ENCODE measurements at regions not wholly inside any gene's neighbourhood (a gene's known extent, or its start where the extent isn't known, plus 50 kb on each side); places are given as distances from the start of the nearest gene placed in this dataset.

DNA sequence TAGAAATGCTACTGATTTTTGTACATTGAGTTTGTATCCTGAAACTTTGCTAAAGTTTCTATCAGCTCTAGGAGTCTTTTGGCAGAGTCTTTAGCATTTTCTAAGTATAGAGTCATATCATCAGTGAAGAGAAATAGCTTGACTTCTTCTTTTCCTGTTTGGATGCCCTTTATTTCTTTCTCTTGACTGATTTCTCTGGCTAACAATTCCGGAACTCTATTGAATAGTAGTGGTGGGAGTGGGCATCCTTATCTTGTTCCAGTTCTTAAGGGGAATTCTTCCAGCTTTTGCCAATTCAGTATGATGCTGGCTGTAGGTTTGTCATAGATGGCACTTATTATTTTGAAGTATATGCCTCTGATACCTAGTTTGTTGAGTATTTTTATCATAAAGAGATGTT is 197.7 kb downstream of the AASDHPPT start:
- H2BK15ac ChIP-seq (ENCODE audit: low read depth, low read length): no peak overlapping the region
- H2AFZ ChIP-seq (ENCODE audit: low read length): no peak overlapping the region
- no peak overlapping the region for H3K14ac ChIP-seq (ENCODE audit: insufficient read depth, low read length)
- no peaks in the 10 kb centered on the region for H3K27me3 ChIP-seq (ENCODE audit: insufficient read depth, low read length)
- Mint-ChIP-seq H3K4me3 (no peak overlapping the region), H3K36me3 (ENCODE audit: insufficient read depth in 1 of 3, low read depth in 3 of 3) (no peaks in the 10 kb centered on the region; a peak in 1 of 7 replicates), H3K4me1 (peaks cover 20 to 24% of the 10 kb centered on the region in 2 experiments), H3K9me3 (peaks cover 0 to 4% of the 10 kb centered on the region in 2 experiments; a peak in 1 of 5 replicates), H3K27me3 (ENCODE audit: low read depth) (no peaks in the 10 kb centered on the region), H3K27ac (no peak overlapping the region)
- no peaks in the 10 kb centered on the region for H3K79me1 ChIP-seq (ENCODE audit: insufficient read depth, low read depth, low read length, poor library complexity, severe bottlenecking)
- no peak overlapping the region for H3K18ac ChIP-seq (ENCODE audit: insufficient read length, low read depth, low read length)
- no peak overlapping the region for H3K4me2 ChIP-seq (ENCODE audit: insufficient read depth, insufficient read length, low read length)
- H3K4me1 ChIP-seq (ENCODE audit: insufficient read depth, low read length): no peaks in the 10 kb centered on the region
- no peaks in the 10 kb centered on the region for H4K20me1 ChIP-seq (ENCODE audit: control insufficient read depth, insufficient read depth, insufficient read length)
- no peaks in the 10 kb centered on the region for H3K23me2 ChIP-seq (ENCODE audit: insufficient read length, low read depth, low read length, poor library complexity, severe bottlenecking)
- no peak overlapping the region for H4K91ac ChIP-seq (ENCODE audit: insufficient read length, low read depth, low read length)
- no peak overlapping the region for H4K8ac ChIP-seq (replicated peaks; ENCODE audit: insufficient read length, low read depth, low read length)
- no peak for DNase-seq
- H3K79me2 ChIP-seq (ENCODE audit: insufficient read depth, low read length): no peaks in the 10 kb centered on the region
- H2BK5ac ChIP-seq (ENCODE audit: insufficient read length, low read length): no peak overlapping the region
- H3T11ph ChIP-seq (ENCODE audit: low read length): no peak overlapping the region
- no peak overlapping the region for H3K56ac ChIP-seq (ENCODE audit: insufficient read length, low read depth, low read length)
- no peak overlapping the region for H3K4ac ChIP-seq (ENCODE audit: low read depth, low read length)
- H2AK5ac ChIP-seq (ENCODE audit: insufficient read length, low read length): no peak overlapping the region
- WGBS (ENCODE audit: extremely low coverage, insufficient read length, low lambda C conversion rate): no CpG with 5 or more reads among the region's 1 CpG
- no peak overlapping the region for H3K9ac ChIP-seq (ENCODE audit: extremely low read depth, insufficient read length, low read length)
- no peak overlapping the region for H2BK20ac ChIP-seq (ENCODE audit: low read depth, low read length, poor library complexity, severe bottlenecking)
- H3K27ac ChIP-seq (ENCODE audit: insufficient read length, low read depth, low read length): no peak overlapping the region
- no peak overlapping the region for H2BK12ac ChIP-seq (ENCODE audit: insufficient read length, low read depth, low read length)
- no peak overlapping the region for H3K23ac ChIP-seq (ENCODE audit: insufficient read length, low read depth, low read length)
- H2BK120ac ChIP-seq (ENCODE audit: low read depth, low read length, poor library complexity, severe bottlenecking): no peak overlapping the region
- H3K9me3 ChIP-seq (ENCODE audit: control insufficient read depth, low read depth, low read length): no peaks in the 10 kb centered on the region
- TF ChIP-seq, protein P1, sequence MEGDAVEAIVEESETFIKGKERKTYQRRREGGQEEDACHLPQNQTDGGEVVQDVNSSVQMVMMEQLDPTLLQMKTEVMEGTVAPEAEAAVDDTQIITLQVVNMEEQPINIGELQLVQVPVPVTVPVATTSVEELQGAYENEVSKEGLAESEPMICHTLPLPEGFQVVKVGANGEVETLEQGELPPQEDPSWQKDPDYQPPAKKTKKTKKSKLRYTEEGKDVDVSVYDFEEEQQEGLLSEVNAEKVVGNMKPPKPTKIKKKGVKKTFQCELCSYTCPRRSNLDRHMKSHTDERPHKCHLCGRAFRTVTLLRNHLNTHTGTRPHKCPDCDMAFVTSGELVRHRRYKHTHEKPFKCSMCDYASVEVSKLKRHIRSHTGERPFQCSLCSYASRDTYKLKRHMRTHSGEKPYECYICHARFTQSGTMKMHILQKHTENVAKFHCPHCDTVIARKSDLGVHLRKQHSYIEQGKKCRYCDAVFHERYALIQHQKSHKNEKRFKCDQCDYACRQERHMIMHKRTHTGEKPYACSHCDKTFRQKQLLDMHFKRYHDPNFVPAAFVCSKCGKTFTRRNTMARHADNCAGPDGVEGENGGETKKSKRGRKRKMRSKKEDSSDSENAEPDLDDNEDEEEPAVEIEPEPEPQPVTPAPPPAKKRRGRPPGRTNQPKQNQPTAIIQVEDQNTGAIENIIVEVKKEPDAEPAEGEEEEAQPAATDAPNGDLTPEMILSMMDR (conservative IDR thresholded peaks at IDR 0.05): no peak
- no peak overlapping the region for H4K5ac ChIP-seq (ENCODE audit: insufficient read length, low read depth, low read length)

Measured in H9 (cell line).